ENCODE measurements at regions not wholly inside any gene's neighbourhood (a gene's known extent, or its start where the extent isn't known, plus 50 kb on each side); places are given as distances from the start of the nearest gene placed in this dataset.

DNA sequence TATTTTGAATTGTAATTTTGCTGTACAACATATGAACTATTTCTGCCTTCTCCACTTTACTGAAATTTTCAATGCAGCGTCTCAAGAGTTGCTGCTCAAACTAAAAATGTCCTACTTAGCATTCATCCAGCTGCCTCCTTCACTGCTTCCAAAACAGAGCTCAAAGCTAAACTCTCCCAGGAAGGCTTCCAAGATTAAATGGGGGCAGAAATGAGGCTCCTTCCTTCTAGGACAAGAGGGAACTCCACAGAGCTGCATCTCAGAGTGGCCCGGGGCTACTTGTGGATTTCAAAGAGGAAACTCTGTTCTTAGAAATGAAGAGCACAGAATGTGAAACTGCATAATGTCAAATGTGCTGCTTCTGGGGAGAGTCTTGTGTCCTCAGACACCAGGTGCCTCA is 295.9 kb upstream of the NCAM1 start:
- TF ChIP-seq, protein P1, sequence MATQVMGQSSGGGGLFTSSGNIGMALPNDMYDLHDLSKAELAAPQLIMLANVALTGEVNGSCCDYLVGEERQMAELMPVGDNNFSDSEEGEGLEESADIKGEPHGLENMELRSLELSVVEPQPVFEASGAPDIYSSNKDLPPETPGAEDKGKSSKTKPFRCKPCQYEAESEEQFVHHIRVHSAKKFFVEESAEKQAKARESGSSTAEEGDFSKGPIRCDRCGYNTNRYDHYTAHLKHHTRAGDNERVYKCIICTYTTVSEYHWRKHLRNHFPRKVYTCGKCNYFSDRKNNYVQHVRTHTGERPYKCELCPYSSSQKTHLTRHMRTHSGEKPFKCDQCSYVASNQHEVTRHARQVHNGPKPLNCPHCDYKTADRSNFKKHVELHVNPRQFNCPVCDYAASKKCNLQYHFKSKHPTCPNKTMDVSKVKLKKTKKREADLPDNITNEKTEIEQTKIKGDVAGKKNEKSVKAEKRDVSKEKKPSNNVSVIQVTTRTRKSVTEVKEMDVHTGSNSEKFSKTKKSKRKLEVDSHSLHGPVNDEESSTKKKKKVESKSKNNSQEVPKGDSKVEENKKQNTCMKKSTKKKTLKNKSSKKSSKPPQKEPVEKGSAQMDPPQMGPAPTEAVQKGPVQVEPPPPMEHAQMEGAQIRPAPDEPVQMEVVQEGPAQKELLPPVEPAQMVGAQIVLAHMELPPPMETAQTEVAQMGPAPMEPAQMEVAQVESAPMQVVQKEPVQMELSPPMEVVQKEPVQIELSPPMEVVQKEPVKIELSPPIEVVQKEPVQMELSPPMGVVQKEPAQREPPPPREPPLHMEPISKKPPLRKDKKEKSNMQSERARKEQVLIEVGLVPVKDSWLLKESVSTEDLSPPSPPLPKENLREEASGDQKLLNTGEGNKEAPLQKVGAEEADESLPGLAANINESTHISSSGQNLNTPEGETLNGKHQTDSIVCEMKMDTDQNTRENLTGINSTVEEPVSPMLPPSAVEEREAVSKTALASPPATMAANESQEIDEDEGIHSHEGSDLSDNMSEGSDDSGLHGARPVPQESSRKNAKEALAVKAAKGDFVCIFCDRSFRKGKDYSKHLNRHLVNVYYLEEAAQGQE (IDR thresholded peaks at IDR 0.05; ENCODE audit: insufficient read depth in 1 of 2, low read depth in 2 of 2, low read length in 2 of 2) = no peak
- TF ChIP-seq POLR2AphosphoS5 (IDR thresholded peaks at IDR 0.05; ENCODE audit: low read depth, low read length) = no peak
- no peak for TF ChIP-seq FOXP2 (optimal IDR thresholded peaks at IDR 0.05; ENCODE audit: borderline replicate concordance, extremely low read depth, extremely low read length, insufficient read depth)
- TF ChIP-seq SIN3A (IDR thresholded peaks at IDR 0.05; ENCODE audit: borderline replicate concordance, insufficient read depth, low read length) = no peak
- TF ChIP-seq TAF1 (IDR thresholded peaks at IDR 0.05; ENCODE audit: borderline replicate concordance, insufficient read depth, low read length) = no peak
